ENCODE measurements at regions not wholly inside any gene's neighbourhood (a gene's known extent, or its start where the extent isn't known, plus 50 kb on each side); places are given as distances from the start of the nearest gene placed in this dataset.
"Not testable (repeated sequence)": the region's sequence is repeated elsewhere in the genome, so short reads cannot be mapped to it uniquely, and the experiment has no call there.

DNA sequence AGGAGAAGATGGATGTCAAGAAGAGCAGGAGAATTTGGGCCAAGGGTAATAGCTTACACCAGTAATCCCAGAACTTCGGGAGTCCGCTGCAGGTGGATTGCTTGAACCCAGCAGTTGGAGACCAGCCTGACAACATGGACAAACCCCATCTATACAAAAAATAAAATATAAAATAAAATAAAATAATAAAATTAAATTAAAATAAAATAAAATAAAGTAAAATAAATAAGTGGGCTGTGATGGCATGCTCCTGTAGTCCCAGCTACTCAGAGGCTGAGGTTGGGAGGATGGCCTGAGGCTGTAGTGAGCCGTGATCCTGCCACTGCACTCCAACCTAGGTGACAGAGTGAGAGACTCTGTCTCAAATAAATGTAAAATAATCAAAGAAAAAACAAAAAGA, 1946.7 kb downstream of the MRPL39 start:
- no peak for DNase-seq

DNA sequence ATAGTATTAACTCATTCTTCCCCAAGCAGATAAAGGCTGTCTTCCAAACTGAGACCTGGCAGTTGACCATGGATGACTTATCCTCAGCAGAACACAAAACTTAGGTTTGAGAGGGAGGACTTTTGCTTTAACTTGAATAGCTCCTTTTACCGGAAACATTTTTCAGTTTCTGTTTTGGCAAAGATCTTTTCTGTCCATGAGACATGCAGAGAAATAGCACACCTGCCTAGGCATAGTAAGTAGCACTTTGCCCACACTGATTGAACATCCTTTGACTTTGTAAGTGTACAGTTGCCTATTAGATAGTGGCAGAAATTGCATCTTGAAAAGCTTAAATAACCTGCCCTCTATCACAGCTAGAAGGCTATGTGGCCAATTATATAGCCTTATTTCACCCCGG, 1962.5 kb downstream of the MRPL39 start:
- DNase-seq: no peak

DNA sequence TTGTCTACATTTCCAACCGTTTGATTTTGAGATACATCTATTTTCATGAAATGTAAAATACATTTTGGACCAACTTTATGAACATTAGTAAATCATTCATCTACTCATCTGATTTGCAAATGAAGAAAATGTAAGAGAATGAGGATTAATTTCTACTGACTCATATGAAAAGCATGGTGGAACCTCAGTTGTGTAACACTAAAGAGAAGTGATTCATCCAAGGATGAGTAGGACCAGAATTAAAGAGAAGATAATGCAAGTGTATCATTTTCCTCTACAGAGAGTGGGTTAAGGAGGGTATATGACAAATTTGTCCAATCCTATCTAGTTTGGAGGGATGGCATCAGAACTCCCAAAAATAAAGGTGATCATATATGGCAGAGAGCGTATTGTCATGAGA, 1967.6 kb downstream of the MRPL39 start:
- no peak for DNase-seq

DNA sequence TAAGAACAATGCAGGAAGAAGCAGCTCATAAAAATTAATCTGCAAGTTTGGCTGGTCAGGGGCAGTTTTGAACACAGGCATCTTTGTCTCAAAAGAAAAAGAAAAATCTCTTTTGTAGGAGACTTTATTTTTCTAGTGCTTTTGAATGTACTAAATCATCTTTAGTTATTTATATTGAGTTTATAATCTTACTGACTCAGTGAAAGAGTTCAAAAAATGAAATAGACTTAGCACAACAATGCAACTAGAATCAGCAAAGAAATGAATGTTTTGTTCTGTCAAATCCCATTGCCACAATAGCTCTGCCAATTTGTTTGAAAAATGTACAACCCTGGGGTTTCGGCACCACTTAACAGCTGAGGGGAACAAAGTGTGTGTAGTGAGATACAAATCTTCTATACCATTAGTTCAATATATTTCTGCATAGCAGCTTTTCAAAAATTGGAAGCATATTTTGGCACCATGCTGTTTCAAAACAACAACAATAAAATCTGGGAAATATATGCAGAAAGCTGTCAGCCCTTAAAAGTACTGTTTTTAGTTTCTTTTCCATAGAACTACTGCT, 1969.1 kb downstream of the MRPL39 start:
- no peak for DNase-seq

DNA sequence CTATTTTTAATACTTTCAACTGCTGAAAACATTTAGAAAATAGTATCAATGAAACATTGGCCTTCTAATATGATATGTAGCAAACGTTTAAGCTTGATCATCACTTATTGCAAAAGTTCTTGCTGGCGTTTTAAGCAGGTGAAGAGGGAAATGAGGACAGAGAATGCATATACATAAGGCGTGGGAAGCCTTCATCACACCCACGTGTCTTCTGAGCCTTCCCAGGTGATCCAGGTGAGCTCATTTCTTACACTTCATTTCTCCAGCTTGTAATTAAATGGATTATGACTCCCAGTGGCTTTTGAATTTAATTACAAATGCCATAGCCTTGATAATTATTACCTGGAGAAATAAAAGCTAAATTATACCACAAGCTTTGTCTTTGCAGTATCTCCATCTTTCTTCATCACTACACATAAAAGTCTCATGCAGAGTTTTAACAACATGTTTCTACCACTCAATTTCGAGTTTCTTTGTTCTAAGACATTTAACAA, 1973.8 kb downstream of the MRPL39 start:
- DNase-seq: no peak

DNA sequence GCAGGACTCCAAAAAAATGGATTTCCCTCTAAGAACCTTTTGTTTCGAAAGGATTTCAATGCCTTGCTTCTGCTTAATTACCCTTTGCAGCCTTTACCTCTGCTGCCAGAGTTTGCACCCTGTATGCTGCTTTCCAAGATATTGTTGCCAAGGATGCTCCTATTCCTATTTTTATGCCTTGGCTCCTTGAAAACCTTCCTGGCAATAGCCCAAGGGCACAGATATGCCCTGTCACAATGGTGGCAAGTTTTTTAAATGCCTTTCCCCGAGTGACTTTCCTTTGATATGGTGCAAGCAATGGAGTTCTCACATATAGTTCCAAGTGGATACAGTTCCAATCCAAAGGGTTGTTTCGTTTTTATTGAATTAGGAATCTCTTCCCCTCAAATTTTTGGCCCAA, 1983.0 kb downstream of the MRPL39 start:
- DNase-seq: no peak

DNA sequence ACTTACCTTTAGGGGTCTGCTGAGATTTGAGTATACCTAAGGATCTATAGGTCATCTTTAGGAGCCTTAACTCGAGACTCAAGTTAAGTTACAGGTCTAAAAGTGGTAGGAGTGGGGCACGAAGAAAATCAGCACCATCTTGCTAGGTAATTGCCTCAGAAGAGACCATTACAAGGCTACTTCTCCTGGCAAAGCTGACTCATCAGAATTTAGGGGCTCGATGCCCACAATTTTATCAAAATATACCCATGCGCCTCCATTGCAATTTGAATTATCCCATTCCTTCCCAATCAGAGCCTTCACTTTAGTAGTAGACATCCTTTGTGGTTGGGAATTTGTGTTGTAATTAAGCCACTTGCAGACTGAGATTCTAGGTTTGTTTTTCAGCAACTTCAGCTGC, 1994.3 kb downstream of the MRPL39 start:
- no peak for DNase-seq

DNA sequence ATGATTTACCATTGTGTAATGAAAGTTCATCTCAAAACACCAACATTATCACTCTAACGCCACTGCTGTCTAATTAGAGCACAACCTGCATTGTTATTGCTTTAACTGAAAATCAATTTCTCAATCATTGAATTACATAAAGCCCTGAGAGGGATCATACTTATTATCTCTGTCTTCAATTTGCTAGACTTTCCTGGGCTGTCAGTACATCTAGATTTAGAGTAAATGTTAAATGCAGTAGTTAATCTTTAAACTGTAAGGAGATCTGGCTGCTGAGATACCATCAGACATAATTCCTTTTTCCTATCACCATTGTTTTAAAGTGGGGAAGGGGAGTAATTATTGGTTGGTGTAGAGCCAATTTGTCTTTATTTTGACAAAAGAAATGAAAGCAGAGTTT, 1995.1 kb downstream of the MRPL39 start:
- DNase-seq: no peak

DNA sequence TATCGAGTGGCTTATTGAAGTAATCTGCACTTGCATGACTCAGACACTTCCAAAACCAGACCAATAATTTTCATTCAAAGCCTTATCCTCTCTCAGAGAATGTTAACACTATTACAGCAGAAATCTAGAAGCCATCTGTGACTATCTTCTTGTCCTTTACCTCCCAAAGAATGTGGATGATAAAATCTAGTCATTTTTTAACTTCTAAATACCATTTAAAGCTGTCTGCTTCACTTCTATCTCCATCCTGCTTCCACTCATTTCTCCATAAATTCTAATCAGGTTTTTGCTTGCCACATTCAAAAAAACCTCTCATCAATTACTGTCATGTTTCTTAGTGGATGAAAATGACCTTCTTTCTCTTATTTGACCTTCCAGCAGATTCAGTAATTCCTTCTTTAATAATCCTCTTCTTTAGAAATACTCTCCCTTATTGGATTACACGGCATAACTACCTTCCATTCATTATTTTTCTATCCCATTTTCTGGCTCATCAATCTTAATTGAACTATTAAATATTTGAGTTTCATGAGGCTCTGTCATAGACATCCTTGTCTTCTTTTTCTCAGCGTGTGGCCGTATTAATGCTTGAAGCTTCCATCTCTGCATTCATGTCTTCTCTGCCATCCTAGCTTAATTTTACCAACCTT, 1999.4 kb downstream of the MRPL39 start:
- no peak for DNase-seq

DNA sequence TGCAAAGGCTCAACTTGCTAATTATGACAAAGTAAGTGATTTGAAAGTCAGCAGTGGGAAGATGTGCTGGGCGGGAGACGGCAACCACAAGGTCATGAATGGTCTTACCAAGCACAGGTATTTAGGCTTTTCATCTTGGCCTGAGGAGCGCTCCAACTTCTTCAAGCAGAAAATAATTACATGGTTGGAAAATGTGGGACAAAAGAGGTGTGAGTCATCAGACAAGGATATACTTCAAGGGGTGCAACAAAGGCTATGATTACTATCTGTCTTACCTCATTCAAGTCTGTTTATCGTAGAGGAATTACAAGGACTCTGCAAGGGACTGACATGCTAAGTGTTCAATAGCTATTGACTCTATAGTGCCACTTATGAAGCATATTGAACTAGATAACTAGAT, 2005.7 kb downstream of the MRPL39 start:
- DNase-seq: peak; percentile 5

DNA sequence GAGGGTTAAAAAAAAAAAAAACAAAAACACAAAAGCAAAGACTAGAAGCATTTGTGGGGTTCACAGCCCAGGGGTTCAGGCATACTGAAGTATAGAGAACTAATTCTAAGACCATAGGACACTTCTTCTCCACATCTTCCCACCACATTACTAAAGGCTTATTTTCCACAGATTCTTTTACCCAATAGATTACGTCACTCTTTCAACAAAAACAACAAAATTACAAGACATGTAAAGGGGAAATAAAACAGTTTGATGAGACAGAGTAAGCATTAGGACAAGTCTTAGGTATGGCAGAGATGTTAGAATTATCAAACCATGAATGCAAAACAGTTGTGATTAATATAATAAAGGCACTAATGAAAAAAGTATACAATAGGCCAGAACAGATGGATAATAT, 2013.7 kb downstream of the MRPL39 start:
- DNase-seq: no peak

DNA sequence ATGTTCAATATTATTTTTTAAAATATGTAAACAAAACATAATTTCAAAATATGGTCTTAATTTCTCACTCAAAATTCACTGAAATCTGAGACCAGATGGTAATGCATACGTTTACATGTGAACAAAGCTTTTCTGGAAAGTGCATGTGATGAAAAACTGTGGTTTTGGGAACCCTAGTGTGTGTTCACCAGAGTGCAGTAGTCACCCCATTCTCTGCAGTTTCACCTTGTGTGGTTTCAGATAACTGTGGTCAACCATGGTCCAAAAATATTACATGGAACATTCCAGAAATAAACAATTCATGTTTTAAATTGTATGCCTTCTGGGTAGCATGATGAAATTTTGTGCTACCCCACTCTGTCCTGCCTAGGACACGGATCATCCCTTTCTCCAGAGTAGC, 2021.9 kb downstream of the MRPL39 start:
- no peak for DNase-seq

DNA sequence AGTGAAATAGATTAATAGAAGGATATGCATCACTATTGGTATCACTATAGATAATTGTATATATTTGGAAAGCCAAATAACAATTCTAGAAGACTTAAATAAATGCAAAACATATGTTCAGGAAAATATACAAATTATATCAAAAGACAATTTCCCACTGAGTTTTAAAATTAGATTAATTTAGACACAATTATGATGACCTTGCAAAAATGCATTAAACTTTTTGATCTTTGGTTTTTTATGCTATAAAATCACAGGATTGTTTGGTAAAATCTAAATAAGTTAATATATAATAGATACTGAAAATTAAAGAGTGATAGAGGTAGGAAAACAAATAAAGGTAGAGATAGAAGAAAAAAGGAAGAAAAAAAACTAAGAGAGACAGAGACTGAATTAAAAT, 2027.7 kb downstream of the MRPL39 start:
- DNase-seq: no peak

DNA sequence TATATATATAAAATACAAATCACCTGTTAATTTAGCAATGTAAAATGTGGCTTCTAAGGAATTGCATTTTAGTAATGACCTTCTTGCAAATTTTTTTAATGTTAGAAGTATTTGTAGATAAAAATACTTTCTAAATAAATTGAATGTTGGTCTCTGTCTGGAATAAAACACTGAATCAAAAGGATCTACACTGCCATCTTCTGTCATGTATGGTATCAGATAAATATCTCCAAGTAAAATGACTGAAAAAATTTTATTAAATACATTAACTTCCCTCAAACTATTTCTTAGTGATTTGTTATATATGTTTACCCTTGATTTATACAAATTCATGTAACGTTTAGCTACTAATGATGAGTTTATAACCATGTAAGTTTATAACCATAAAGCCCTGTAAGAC, 2029.3 kb downstream of the MRPL39 start:
- DNase-seq: no peak

DNA sequence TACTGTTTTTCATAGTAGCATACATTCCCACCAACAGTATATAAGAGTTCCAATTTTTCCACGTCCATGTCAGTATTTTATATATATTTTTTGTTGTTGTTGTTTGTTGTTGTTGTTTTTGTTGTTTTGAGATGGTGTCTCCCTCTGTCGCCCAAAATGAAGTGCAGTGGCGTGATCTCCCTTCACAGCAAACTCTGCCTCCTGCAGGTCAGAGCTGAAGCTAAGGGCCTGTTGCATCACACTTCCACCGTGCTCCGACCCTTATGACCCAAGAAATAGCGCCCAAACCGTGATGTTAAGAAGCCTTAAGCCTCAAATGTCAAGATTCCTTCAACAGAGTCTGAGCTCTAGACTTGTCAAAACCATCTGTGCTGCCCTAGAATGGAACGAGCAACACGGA, 2032.3 kb downstream of the MRPL39 start:
- no peak for DNase-seq

DNA sequence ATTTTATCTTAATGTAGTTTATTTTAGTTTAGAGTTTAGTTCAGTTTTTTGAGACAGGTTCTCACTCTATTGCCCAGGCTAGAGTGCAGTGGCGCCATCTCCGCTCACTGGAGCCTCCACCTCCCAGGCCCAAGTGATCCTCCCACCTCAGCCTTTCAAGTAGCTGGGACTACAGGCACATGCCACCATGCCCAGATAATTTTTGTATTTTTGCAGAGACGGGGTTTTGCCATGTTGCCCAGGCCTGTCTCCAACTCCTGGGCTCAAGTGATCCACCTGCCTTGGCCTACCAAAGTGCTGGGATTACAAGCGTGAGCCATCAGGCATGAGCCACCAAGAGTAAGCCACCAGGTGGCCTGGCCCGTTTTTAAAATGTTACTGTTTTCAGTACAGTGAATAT, 2058.4 kb downstream of the MRPL39 start:
- not testable (repeated sequence) for DNase-seq

DNA sequence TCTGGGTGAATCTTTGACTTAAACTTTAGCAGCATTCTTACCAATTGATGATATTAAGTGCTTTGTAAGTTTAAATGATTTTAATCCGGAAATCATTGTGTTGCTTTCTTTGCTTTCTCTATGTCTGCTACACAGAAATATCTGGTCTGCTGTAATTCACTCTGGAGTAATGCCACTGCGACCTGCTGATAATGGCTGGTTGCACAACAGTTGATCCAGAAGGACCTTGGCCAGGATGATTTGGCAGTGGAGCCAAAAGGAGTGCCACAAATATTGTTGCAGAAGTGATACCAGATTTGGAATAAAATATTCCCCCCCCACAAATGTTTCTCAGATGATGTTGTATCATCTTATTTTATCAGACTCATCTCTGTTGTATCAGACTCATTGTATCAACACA, 2063.9 kb downstream of the MRPL39 start:
- no peak for DNase-seq

DNA sequence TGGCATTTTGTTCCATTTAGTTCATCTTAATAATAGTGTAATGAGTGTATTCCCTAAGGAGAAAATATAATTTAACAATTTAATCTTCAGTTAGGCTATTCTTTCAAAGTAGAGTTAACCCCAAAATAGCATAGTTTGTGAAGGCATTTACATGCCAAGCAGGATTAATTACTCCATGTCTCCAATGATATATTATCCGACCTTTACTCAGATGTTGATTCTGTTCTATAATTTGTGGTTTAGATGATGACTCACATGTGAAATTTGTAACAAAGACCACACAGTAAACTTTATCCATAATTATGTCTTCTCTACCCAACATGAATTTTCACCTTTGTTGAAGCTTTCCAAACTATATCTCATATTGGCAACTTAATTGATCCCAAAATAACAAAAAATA, 2065.2 kb downstream of the MRPL39 start:
- no peak for DNase-seq

DNA sequence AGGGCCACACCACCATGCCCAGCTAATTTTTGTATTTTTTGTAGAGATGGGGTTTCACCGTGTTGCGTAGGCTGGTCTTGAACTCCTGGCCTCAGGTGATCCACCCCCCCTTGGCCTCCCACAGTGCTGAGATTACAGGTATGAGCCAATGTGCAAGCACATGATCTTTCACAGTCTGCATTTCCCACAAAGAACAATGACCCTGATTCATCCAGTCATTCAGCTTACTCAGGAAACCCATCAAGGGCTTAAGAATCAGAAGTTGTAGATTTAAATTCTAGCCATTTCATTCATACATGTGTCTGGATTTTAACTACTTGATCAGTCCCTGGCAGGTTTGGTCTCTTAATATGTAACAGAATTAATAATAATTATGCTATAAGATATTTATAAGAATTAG, 2065.7 kb downstream of the MRPL39 start:
- no peak for DNase-seq

DNA sequence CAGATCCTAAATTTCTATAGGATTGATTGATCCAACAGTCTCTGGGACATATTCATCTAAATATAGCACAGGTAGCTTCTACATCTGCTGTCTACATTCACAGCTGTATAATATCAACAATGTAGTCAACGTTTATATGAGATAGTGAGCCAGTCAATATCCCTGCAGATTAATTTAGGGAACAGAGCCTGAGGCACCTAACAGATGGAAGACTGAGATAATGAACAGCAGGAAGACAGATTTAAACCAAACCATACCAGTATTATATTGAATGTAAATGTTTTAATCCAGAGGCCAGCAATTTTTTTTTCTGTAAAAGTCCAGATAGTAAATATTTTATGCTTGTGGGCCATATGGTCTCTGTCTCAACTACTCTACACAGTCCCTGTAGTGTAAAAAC, 2072.4 kb downstream of the MRPL39 start:
- no peak for DNase-seq

DNA sequence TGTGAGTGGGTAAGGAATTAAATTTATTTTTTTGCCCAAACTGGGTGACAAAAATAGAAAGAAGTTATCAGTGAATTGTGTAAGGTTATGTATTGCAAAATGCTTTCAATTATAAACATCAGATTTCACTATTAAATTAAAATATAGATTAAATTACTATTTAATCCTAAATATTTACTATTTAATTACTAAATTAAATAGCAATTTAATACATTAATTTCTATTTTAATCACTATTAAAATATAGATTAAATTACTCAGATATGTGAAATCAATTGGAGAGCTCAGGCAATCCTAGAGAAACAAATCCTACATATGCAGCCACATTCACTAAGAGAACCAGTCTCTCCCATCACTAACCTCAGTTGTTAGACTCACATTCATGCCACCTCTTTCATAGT, 2075.8 kb downstream of the MRPL39 start:
- no peak for DNase-seq

DNA sequence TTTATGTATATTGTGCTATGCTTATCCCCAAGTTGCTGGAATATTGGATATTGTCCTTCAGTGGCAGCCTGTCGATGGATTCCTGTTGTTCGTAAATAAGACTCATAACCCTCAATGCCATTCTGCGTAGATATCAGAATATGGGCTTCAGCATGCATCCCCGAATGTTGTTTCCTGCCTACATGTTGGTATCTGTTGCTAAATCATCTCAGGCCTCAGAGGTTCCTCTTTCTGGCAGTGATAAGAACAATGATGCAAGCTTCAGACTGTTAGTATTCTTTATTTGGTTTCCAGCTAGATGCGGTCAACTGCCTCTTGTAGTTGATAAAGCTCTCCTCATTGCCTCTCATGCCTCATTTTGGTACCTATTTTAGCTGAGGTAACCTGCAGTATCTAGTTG, 2082.6 kb downstream of the MRPL39 start:
- no peak for DNase-seq

DNA sequence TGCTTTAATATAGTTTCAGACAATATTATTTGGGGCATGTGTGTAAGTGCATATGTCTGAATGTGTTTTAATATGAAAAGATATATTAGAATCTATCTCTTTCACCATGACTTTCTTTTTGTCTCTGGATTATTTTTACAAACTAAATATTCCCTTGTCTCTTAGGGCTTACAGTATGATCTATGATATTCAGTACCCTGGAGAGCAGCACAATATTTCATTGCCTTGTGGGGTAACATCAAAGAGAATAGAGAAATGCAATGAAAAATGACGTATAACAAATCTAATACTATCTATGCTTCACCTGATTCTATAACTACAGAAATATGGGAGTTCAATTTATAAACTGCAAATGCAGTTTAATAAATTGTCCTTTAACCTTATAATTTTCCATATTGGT, 2084.5 kb downstream of the MRPL39 start:
- DNase-seq: no peak

DNA sequence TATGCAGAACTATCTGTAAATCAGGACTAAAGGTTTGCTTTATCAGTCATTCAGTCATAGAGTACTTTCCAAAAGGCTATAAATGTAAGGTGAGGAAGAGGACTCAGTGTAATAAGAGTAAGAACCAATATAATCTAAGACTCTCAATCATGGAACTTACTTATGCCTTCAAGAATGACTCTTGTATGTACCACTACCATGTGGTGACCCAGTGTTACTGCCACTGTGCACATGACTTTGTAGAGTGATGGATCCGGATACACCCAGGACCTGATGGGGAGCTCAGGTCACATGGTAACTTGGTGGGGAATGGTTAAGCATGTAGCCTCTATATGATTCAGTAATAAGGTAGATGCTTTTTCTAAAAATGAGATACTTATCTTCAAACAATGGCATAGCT, 2099.8 kb downstream of the MRPL39 start:
- DNase-seq: no peak

DNA sequence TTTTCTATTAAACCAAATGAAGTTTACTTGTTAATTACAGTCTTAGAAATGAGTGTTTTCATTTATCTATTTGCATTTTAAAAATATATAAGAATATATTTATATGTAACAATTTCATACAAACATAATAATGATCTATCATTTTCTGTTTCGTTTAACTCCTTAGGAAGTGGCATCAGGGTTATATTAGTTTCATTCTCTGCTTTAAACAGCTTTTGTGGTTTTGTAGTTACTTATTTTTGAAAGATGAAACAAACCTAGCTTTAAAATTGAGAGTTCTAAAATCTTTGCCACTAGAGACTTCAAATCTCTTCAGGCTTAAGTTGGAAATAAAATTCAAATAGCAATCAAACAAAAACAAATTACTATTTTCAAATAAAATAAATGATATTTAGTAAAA, 2110.6 kb downstream of the MRPL39 start:
- no peak for DNase-seq

Data from DMS53 (cell line).